GM12874 (cell line): ENCODE measurements at regions not wholly inside any gene's neighbourhood (a gene's known extent, or its start where the extent isn't known, plus 50 kb on each side); places are given as distances from the start of the nearest gene placed in this dataset.
A peak's percentile ranks its signal among the peaks of the same experiment; 100 is the strongest.

Experiments
- CTCF ChIP-seq: IDR thresholded peaks from 2 replicates; pipeline ENCODE4 v1.5.1; 2011; ENCODE audit warnings: low read depth, mild to moderate bottlenecking, control low read depth, low read length, moderate library complexity; ENCODE audit not compliant: insufficient read depth

DNA sequence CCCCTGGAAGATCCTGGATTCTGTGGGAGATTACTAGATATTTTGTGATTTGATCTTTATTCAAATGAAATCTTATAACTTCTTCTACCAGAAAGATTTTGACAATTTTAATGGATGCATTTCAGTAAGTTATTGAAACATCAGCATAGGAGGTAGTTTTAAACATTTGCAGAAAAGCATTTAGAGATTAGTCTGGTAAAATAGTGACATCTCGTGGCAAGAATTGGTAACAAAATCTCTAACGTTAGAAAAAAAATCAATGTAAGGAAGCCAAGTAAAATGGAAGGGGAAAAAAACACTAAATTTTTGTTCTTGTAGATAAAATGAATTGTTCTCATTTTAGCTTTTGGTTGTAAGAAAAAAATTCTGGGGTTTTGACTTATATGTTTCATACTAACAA lies 73.3 kb downstream of the TASL start:
- TF ChIP-seq CTCF = no peak

- TF ChIP-seq CTCF = no peak
These were observed 82.1 kb downstream of the TASL start for GRCh38 chrX:30495468-30495867.

DNA sequence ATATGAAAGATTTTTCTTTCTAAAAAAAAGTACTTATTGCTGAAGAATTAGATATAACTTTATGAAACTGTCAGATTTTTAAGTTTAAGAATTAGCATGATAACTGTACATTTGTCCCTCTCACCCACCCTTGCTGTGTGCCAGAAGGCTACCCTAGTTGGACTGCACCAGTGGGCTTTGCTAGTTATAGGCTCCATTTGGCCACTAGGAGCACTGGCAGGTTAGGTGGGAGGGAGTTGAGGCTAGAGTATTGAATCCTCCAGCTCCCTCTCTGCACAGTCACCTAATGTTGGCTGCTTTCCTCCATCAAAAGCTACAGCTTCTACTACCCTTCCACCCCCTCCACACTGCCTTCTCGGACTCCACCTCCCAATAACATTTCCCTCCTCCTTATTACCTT lies 84.2 kb downstream of the TASL start:
- no peak for TF ChIP-seq CTCF

DNA sequence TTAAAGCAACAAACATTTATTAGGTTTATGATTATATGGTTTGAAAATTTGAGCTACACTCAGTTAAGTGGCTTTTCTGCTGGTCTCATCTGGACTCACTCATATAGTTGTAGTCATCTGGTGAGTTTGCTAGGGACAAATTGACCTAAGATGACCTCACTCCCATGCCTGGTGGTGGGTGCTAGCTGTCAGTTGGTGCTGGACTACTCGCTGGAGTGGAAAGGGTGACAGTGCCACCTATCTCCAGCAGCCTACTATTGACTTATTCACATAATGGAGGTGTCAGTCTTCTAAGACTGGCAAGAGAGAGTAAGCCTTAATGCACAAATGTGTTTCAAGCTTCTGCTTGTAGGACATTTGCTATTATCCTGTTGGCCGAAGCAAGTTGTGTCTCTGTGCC lies 88.2 kb downstream of the TASL start:
- no peak for TF ChIP-seq CTCF

DNA sequence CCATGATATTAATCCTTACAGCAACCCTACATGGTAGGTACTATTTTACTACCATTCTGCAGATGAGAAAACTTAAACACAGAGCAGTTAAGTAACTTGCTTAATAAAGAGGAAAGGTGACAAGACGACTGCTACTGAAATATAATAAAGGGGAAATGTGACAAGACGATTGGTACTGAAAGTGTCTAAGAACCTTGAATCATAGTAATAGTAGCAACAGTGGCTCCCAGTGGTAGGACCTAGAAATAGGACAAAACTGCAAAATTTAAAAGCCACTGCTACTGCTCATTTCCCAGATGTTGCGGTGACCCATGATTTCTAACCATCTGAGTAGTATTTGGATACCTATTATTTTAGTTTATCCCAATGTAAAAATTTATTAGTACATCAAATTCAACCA lies 89.5 kb downstream of the TASL start:
- peak; percentile 16; the same call in 1 of the 2 replicates for TF ChIP-seq CTCF

GRCh38 chrX:30483996-30484395 lies 93.6 kb downstream of the TASL start:
- TF ChIP-seq CTCF = no peak

- no peak for TF ChIP-seq CTCF
These were observed 109.1 kb downstream of the TASL start for GRCh38 chrX:30468471-30468870.
